Kidney capillary endothelial cell (primary cell): ENCODE measurements at regions not wholly inside any gene's neighbourhood (a gene's known extent, or its start where the extent isn't known, plus 50 kb on each side); places are given as distances from the start of the nearest gene placed in this dataset.

ENCODE experiments used
- DNase-seq: peaks from one replicate; pipeline ENCODE4 v3.0.0-alpha.2; 2018; ENCODE audit warnings: low spot score

- DNase-seq: no peak
Observed at GRCh38 chr2:195498176-195498575, 158.8 kb upstream of the SLC39A10 start.

DNA sequence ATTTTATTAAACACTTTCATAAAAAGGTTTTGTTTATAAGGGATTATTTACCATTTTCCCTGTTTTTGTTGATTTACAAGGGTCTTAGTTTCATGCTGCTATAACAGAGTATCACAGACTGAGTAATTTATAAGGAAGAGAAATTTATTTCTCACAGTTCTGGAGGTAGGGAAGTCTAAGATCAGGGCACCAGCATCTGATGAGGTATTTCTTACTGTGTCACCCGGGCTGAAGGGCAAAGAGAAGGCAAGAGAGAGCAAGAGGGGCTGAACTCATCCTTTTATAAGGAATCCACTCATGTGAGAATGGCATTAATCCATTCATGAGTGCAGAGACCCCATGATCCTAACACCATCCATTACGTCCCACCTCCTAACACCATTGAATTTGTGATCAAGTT lies 160.0 kb upstream of the SLC39A10 start:
- DNase-seq: no peak

DNA sequence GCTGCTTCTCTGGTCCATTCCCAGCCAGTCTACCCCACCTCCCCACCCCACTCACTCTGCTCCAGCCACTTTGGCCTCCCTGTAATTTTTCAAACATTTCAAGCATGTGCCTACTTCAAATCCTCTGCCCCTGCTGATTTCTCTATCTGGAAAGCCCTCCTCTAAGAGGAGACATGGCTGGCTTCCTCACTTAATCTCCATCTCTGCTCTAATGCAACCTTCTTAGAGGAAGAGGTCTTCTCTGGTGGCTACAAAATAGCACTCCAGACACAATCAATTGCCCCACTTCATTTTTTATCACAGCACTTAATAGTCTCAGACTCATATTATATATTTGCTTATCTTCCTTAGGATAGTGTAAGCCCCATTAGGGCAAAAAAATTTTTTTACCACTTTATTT lies 161.1 kb upstream of the SLC39A10 start:
- no peak for DNase-seq

GRCh38 chr2:195495351-195495750 lies 161.7 kb upstream of the SLC39A10 start:
- no peak for DNase-seq

DNA sequence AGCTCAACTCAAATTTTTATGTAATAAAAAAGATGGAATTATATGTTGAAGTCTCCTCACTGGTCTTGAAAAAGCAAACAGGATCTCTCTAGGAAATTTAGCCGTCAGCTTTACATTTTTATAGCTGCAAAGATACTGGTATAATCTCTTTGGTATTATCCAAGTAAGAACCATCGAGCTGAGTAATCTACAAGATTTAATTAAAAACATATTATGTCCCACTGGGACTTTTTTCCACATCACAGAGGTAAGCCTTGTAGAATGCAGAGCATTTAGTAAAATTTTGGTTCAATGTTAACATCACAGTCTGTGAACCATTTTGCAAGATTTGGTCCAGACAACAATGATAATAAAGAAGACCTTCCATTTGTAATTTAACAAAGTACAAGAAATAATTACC lies 162.6 kb upstream of the SLC39A10 start:
- DNase-seq: no peak

DNA sequence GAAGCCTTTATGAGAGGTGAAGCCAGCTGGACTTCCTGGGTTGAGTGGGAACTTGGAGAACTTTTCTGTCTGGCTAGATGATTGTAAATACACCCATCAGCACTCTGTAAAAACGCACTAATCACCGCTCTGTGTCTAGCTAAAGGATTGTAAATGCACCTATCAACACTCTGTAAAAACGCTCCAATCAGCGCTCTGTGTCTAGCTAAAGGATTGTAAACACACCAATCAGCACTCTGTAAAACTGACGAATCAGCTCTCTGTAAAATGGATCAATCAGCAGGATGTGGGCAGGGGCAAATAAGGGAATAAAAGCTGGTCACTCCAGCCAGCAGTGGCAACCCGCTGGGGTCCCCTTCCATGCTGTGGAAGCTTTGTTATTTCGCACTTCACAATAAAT lies 163.6 kb upstream of the SLC39A10 start:
- DNase-seq: no peak

DNA sequence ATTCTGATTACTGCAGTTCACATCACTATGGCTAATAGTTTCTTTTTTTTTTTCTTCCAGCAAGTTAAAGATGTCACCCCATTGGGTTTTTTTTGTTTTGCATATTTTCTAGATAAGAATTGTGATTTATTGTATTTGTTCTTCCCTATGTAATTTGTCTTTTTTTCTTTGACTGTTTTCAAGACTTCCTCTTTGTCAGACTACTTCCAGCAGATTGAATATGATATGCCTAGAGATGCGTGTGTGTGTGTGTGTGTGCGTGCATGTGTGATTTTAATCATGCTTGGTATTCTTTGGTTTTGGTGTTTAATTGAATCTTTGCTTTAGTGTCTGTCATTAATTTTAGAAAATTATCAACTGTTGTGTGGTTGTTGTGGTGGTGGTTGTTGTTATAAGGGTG lies 166.7 kb upstream of the SLC39A10 start:
- no peak for DNase-seq

DNA sequence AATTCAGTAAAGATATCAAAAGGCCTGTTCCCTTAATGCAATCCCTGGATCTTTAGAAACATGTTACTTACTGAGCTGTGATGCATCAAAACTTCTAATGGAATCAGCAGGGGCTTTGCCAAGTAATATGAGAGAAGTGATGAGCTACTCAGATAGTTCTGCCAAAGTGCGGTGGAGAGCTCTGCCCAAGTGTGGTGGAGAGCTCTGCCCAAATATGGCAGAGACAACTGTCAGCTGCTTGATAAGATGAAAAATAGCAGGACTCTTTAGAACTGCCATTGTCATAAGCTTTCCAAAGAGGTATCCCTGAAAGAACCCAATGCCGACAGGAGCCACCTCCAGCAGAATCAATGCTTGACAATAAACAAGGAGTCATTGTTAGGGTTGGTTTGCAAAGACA lies 167.9 kb upstream of the SLC39A10 start:
- no peak for DNase-seq

- DNase-seq: no peak
Observed at GRCh38 chr2:195488567-195488966, 168.5 kb upstream of the SLC39A10 start.

DNA sequence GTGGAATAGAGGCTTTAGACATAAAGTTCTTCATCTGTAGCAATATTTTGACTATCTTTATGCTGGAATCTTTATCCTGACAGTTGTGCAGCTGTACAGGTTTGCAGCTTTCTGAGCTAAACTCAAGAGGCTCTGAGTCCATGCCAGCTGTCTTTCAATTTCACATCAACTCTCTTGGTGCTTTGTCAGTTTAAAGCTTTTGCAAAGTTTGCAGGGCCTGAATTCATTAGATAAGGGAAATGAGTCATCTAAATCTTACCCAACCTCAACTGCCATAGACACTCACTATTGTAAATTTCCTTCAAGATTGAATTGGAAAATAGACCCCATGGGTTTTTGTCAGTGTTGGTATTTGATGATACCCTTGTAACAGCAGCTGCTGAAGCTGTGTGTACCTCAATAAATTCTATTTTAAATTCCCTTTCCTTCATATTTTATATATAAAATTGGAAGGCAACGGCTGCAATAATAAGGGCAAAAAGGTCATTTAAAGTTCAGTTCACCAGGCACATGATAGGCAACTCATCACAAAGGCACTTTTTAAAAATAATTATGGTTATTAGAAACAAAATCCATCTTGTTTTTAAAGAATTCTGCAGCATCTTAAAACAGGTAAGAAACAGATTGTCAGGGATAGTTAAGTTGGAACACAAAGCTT lies 169.9 kb upstream of the SLC39A10 start:
- no peak for DNase-seq

DNA sequence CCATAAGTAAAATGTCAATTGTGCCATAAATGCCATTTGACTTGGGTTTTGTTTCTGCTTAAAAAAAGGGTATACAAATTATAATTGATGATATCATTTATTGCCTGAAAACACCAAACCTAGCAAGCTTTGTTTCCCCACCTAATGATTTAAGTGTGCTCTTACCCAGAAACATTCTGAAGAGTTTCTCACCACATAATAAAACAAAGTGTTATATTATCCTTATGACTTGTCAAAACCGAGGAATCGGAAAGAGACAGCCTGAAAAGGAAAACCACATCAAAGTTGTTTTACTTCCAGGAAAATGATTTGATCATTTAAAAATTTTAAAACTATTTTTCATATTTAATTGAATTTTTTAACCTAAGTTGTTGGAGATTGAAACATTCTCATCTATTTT lies 170.5 kb upstream of the SLC39A10 start:
- DNase-seq: no peak

- no peak for DNase-seq
Observed at GRCh38 chr2:195482010-195482409, 175.0 kb upstream of the SLC39A10 start.

DNA sequence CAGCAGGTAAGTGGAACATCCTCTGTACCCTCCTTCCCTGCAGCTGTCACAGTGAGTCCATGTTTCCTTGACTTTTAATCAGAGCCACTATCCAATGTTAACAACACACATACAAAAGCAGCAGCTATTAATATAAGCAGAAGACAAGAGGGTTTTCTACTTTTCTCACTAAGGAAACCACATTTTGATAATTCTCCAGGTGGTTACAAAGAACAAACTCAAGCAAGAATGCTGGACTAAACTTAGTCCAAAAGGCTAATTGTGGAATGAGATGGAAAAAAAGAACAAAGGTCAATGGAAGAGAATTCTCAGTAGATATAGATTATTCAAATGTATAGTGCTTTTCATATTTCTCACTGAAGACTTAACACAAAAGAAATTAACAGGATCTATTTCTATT lies 176.9 kb upstream of the SLC39A10 start:
- DNase-seq: no peak

GRCh38 chr2:195479407-195479806 lies 177.6 kb upstream of the SLC39A10 start:
- DNase-seq: no peak

- no peak for DNase-seq
Observed at GRCh38 chr2:195477996-195478382, 179.0 kb upstream of the SLC39A10 start.

- no peak for DNase-seq
Observed at GRCh38 chr2:195477248-195477995, 179.6 kb upstream of the SLC39A10 start.

- no peak for DNase-seq
Observed at GRCh38 chr2:195475336-195475735, 181.7 kb upstream of the SLC39A10 start.

DNA sequence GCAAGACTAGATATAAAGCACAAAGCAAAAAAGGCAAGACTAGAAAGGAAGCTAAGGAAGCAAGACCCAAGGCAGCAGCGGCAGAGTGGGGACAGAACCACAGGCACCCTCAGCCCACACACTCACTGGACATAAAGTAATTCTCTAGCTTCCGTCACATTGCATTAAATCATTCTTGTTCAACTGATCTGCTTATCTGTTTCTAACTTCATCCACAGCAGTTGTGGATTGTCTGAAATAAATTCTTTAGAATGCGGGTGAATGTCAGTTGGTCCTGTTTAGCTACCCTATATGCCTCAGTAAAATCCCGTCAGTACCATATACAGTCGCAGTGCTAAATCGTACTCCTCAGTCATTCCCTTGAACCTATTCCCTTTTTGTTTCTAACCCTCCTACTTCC lies 183.2 kb upstream of the SLC39A10 start:
- DNase-seq: no peak

DNA sequence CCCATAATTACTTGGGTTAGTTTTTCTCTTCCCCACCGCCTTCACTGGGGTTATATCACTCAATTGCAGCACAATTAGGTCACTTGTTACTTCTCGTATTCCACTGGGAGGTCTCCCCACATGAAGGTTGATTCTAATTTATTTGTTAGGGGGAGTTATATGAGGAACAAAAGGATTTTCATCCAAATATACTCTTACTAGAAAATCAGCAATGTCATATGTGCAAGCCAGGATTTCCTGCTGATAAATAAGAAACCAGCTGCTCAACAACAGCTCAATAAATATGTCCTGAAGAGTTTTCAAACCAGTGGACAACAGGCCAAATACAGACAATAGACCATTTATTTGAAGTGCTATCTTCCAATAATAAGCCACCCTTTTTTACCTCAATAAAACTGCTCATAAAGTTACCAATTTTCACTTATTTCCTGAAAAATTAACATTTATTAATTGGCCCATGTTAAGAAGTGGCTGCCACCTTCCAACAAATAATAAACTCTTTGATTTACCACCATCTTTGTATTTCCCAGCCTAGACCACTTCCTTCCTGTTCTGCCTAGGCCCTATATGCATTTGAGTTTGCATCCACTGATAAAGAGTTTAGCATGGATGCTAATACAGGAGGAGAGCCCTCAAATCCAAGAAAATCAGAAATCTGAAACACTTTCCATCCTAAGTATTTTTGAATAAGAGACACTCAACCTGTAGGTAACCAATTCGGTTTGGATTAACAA lies 184.4 kb upstream of the SLC39A10 start:
- DNase-seq: no peak

DNA sequence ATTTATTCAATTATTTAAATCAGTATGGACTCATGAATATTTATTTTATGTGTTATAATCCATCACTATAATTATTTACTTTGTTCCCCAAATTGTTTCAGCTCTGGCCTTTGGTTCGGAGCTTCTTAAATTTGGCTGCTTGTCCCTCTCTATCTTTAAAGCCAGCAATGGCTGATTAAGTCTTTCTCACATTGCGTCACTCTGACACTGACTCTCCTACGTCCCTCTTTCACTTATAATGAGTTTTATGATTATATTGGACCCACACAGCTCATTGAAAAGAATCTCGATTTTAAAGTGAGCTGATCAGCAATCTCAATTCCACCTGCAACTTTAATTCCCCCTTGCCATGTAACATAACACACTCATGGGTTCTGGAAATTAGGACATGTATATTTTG lies 185.2 kb upstream of the SLC39A10 start:
- no peak for DNase-seq

DNA sequence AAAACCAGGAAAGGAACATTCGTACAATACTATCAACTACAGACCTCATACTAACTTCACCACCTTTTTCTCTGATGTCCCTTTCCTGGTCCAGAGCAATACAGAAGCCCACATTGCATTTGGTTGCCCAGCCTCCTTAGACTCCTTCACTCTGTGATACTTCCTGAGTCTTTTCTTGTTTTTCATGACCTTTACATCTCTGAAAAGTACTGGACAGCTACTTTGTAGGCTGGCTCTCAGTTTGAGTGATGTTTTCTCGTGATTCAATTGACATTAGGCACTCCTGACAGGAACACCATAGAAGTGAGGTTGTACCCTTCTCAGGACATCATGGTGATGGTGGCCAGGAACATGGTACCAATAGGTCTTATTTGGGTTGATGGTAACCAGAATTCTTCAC lies 185.9 kb upstream of the SLC39A10 start:
- DNase-seq: no peak

- DNase-seq: no peak
Observed at GRCh38 chr2:195470622-195471021, 186.4 kb upstream of the SLC39A10 start.

GRCh38 chr2:195468771-195469170 lies 188.3 kb upstream of the SLC39A10 start:
- DNase-seq: no peak
